Type B pancreatic cell (in vitro differentiated cells): ENCODE measurements at regions not wholly inside any gene's neighbourhood (a gene's known extent, or its start where the extent isn't known, plus 50 kb on each side); places are given as distances from the start of the nearest gene placed in this dataset.

Experiments used
- DNase-seq: peaks from one replicate; pipeline ENCODE4 v3.0.0; 2021; ENCODE audit warnings: mixed read lengths; ENCODE audit not compliant: unreplicated experiment; ENCODE audit errors: extremely low spot score
- H3K27ac Mint-ChIP-seq: 2 replicates; pipeline ENCODE4 v1.8.0; 2021; ENCODE audit warnings: mild to moderate bottlenecking, mixed read lengths
- H3K27me3 Mint-ChIP-seq: 2 replicates; pipeline ENCODE4 v1.8.0; 2021; ENCODE audit warnings: mixed read lengths
- H3K36me3 Mint-ChIP-seq: 2 replicates; pipeline ENCODE4 v1.8.0; 2021; ENCODE audit warnings: mixed read lengths
- H3K4me1 Mint-ChIP-seq: one replicate; pipeline ENCODE4 v1.8.0; 2021; ENCODE audit warnings: mixed read lengths; ENCODE audit not compliant: unreplicated experiment
- H3K4me3 Mint-ChIP-seq: 2 replicates; pipeline ENCODE4 v1.8.0; 2021; ENCODE audit warnings: mild to moderate bottlenecking, mixed read lengths
- H3K9me3 Mint-ChIP-seq: 2 replicates; pipeline ENCODE4 v1.8.0; 2021; ENCODE audit warnings: mixed read lengths
- TF ChIP-seq, protein P1 (sequence below): fragments of 200-600 bp; sonication (generic); conservative IDR thresholded peaks from 2 replicates; pipeline ENCODE4 v1.5.0; 2021; ENCODE audit warnings: antibody characterized with exemption, mild to moderate bottlenecking

DNA sequence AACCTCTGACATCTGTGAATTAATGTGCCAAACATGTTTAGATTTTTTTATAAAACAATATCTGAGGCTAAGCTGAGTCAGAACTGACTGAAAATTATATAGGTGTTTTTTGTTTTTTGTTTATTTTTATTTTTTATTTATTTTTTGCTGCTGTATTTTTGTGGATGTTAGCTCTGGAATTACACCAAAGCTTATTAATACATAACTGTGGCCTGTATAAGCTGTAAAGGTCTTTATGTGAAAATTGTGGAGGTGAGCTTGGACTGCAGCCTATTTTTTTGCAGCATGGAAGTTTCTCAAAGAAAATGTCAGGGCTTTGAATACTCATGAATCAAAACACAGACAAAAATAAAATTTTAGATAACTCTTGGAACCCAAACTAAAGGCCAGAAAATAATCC is 199.8 kb downstream of the CHRM3 start:
- Mint-ChIP-seq H3K27me3 (no peaks in the 10 kb centered on the region), H3K36me3 (no peaks in the 10 kb centered on the region), H3K4me3 (no peak overlapping the region), H3K27ac (no peak overlapping the region), H3K9me3 (no peaks in the 10 kb centered on the region), H3K4me1 (no peaks in the 10 kb centered on the region)
- TF ChIP-seq, protein P1, sequence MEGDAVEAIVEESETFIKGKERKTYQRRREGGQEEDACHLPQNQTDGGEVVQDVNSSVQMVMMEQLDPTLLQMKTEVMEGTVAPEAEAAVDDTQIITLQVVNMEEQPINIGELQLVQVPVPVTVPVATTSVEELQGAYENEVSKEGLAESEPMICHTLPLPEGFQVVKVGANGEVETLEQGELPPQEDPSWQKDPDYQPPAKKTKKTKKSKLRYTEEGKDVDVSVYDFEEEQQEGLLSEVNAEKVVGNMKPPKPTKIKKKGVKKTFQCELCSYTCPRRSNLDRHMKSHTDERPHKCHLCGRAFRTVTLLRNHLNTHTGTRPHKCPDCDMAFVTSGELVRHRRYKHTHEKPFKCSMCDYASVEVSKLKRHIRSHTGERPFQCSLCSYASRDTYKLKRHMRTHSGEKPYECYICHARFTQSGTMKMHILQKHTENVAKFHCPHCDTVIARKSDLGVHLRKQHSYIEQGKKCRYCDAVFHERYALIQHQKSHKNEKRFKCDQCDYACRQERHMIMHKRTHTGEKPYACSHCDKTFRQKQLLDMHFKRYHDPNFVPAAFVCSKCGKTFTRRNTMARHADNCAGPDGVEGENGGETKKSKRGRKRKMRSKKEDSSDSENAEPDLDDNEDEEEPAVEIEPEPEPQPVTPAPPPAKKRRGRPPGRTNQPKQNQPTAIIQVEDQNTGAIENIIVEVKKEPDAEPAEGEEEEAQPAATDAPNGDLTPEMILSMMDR = no peak
- no peak for DNase-seq

DNA sequence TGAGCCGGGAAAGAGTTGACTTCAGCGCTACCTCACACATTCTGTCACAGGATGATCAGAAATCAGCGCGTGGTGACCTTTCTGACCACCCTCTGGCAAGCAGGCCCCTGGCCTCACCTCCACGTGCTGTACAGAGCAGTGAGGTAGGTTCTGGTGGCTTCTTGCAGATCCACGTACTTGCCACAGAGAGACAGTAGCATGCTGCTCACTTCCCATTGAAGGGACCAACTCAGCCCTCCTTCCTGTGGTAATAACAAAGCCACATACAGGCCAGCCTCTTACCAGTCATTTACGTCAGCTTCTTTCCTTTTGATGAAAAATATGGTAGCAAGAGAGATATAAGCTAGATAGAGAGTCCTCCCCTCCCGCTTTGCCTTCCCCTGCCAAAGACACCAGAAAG is 200.7 kb downstream of the CHRM3 start:
- Mint-ChIP-seq H3K4me1 (no peaks in the 10 kb centered on the region), H3K36me3 (no peaks in the 10 kb centered on the region), H3K4me3 (no peak overlapping the region), H3K27me3 (no peaks in the 10 kb centered on the region), H3K27ac (no peak overlapping the region), H3K9me3 (no peaks in the 10 kb centered on the region)
- DNase-seq = no peak
- TF ChIP-seq, protein P1 = no peak

DNA sequence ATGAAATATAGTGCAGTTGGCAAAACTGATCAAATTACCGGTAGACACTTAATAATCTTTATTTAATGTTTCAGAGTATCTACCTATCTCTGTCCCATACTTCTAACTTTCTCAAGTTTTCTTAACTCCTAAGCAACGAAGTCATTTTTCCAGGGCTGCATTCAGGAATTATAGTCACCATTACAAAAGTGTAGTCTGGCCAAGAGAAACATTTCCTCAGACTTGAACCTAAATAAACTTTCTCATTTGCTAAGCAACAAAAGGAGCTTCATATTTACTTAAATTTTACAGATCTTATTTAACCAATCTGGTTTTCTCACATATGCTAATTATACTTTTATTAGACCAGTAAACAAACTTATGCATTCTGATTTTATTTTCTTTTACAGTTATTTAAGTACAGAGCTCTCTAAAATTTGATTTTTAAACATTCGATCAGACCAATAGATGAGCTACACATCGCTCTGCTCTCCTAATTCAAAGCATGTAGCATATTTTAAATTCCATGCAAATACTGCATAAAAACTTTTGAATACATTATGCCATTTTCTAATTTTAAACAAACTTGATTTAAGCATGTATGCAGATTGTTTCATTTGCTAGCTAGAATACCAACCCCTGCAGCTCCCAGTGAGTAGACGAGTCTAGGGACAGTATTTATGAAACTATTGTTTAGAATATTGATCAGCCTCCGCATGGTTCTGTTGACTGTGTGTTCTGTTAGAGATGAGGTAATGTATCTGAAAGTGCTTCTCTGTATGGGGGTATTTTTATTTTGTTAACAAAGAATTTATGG is 201.4 kb downstream of the CHRM3 start:
- no peaks in the 10 kb centered on the region for H3K4me1 Mint-ChIP-seq
- no peak overlapping the region for H3K27ac Mint-ChIP-seq
- H3K27me3 Mint-ChIP-seq = no peaks in the 10 kb centered on the region
- DNase-seq = no peak
- no peaks in the 10 kb centered on the region for H3K9me3 Mint-ChIP-seq
- H3K4me3 Mint-ChIP-seq = no peak overlapping the region
- H3K36me3 Mint-ChIP-seq = no peaks in the 10 kb centered on the region
- TF ChIP-seq, protein P1 = no peak

DNA sequence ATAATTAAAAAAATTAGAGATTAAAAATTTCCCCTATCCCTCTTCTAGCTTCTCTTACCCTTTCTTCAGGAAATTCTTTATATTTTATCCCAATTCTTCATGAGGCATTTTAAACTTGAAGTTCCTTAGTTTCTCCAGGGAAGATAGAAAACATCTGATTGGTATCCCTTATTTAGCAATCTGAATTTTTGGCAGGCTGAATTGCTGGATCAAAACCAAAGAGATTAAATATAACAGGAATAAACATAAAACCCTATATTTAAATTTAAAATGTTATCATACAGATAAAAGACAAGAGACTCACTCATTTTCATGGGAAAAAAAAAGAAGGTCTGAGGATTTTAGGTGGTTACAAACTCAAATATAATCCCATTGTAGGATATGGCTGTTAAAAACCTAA is 204.2 kb downstream of the CHRM3 start:
- Mint-ChIP-seq H3K36me3 (no peaks in the 10 kb centered on the region), H3K4me3 (no peak overlapping the region), H3K27me3 (no peaks in the 10 kb centered on the region), H3K4me1 (no peaks in the 10 kb centered on the region), H3K27ac (no peak overlapping the region), H3K9me3 (no peaks in the 10 kb centered on the region)
- no peak for DNase-seq
- TF ChIP-seq, protein P1 = no peak

DNA sequence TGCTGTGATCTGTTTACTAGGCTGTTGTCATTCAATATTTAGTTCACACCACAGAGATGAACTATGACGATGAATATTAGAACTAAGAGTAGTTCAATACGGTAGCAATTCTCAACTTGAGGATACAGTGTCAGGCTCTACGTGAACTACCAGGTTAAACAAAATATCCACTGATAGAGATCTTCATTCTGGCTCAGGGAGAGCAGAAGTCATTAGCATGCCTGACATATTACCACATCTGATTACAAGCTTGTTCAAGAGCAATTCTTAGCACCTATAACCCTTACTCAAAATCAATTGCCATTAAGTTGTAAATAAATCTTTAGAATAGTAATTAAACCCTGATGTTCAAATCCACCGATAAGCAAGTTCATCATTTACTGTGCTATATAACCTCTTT is 207.2 kb downstream of the CHRM3 start:
- no peak overlapping the region for H3K4me3 Mint-ChIP-seq
- no peaks in the 10 kb centered on the region for H3K4me1 Mint-ChIP-seq
- H3K27ac Mint-ChIP-seq = no peak overlapping the region
- no peaks in the 10 kb centered on the region for H3K27me3 Mint-ChIP-seq
- no peaks in the 10 kb centered on the region for H3K9me3 Mint-ChIP-seq
- H3K36me3 Mint-ChIP-seq = no peaks in the 10 kb centered on the region
- no peak for DNase-seq
- TF ChIP-seq, protein P1 = no peak
